ENCODE measurements at regions not wholly inside any gene's neighbourhood (a gene's known extent, or its start where the extent isn't known, plus 50 kb on each side); places are given as distances from the start of the nearest gene placed in this dataset.

DNA sequence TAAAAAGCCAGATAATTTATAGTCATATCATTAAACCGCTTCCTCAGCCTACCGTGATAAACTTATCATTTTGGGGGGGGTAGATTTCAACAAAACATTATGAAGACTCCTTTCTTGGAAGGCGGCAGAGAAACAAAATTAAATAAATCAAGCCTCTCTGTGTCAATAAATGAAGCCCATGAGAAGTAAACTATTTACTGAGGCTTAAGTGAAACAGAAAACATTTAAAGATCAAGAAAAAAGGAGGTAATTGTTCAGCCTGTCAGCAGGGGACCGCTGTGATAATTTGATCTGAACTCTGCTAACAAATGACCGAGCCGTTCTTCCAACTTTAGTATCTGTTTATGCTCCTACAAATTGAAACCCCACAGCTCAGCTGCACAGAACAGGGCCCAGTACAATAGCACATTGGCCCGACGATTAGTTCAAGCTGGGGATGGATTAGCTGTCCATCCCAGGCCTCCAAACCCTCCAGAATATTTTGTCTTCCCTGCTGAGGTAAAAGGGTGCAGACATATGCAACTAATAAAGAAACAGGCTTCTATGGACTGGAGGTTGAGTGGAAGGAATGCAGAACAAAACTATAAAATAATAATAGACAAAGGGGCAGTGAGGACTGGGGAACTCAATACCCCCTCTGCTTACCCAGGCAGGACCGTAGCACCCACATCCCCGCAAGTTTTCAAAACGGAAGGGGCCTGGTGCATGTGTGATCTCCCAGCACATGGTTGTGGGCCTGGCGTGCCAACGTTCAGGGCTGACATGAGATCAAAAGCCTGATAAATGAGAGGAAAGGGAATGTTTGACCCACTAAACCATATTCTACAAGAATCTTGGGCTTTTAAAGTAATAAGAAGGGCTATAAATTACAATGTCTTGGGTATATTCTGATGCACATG is 298.1 kb upstream of the IRX5 start:
- H3K36me3 ChIP-seq (ENCODE audit: control insufficient read depth in 2 of 3, insufficient read depth in 3 of 3, low read length in 3 of 3) = no peaks in the 10 kb centered on the region
- no peaks in the 10 kb centered on the region for H3K27me3 ChIP-seq (ENCODE audit: control insufficient read depth, insufficient read depth, low read length)
- no peaks in the 10 kb centered on the region for H3K4me1 ChIP-seq (ENCODE audit: control insufficient read depth in 2 of 3, insufficient read depth in 2 of 3, low read depth in 1 of 3, low read length in 3 of 3)
- intact Hi-C loops (cut with DNase I) = no loop called here
- TF ChIP-seq, protein P1, sequence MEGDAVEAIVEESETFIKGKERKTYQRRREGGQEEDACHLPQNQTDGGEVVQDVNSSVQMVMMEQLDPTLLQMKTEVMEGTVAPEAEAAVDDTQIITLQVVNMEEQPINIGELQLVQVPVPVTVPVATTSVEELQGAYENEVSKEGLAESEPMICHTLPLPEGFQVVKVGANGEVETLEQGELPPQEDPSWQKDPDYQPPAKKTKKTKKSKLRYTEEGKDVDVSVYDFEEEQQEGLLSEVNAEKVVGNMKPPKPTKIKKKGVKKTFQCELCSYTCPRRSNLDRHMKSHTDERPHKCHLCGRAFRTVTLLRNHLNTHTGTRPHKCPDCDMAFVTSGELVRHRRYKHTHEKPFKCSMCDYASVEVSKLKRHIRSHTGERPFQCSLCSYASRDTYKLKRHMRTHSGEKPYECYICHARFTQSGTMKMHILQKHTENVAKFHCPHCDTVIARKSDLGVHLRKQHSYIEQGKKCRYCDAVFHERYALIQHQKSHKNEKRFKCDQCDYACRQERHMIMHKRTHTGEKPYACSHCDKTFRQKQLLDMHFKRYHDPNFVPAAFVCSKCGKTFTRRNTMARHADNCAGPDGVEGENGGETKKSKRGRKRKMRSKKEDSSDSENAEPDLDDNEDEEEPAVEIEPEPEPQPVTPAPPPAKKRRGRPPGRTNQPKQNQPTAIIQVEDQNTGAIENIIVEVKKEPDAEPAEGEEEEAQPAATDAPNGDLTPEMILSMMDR (IDR thresholded peaks at IDR 0.05; ENCODE audit: borderline replicate concordance, extremely low read depth, insufficient read depth) = no peak
- no peak overlapping the region for H3K4me3 ChIP-seq (ENCODE audit: low read length in 3 of 3)
- no peak for FAIRE-seq
- H3K27ac ChIP-seq (ENCODE audit: low read depth in 2 of 2, low read length in 2 of 2) = no peak overlapping the region
- peak in 2 of 5 donors; percentile 28 to 44 for DNase-seq
- no peak overlapping the region for H3K9ac ChIP-seq (ENCODE audit: low read length in 3 of 3)
- H3K9me3 ChIP-seq (ENCODE audit: control insufficient read depth in 2 of 3, insufficient read depth in 1 of 3, low read length in 3 of 3) = no peaks in the 10 kb centered on the region

- Histone ChIP-seq H3K27ac (ENCODE audit: low read depth in 2 of 2, low read length in 2 of 2) (no peak overlapping the region), H3K4me1 (ENCODE audit: control insufficient read depth in 2 of 3, insufficient read depth in 2 of 3, low read depth in 1 of 3, low read length in 3 of 3) (no peaks in the 10 kb centered on the region), H3K36me3 (ENCODE audit: control insufficient read depth in 2 of 3, insufficient read depth in 3 of 3, low read length in 3 of 3) (no peaks in the 10 kb centered on the region), H3K9ac (ENCODE audit: low read length in 3 of 3) (no peak overlapping the region), H3K27me3 (ENCODE audit: control insufficient read depth, insufficient read depth, low read length) (no peaks in the 10 kb centered on the region), H3K4me3 (ENCODE audit: low read length in 3 of 3) (no peak overlapping the region), H3K9me3 (ENCODE audit: control insufficient read depth in 2 of 3, insufficient read depth in 1 of 3, low read length in 3 of 3) (no peaks in the 10 kb centered on the region)
- no peak for FAIRE-seq
- intact Hi-C loops (cut with DNase I) = no loop called here
- TF ChIP-seq, protein P1 (IDR thresholded peaks at IDR 0.05; ENCODE audit: borderline replicate concordance, extremely low read depth, insufficient read depth) = no peak
- DNase-seq = peak in 2 of 5 donors; percentile 56 to 72
Measured at GRCh38 chr16:54631782-54632181, 298.9 kb upstream of the IRX5 start.

GRCh38 chr16:54630284-54630967 is 300.2 kb upstream of the IRX5 start:
- no peak for FAIRE-seq
- no peaks in the 10 kb centered on the region for H3K9me3 ChIP-seq (ENCODE audit: control insufficient read depth in 2 of 3, insufficient read depth in 1 of 3, low read length in 3 of 3)
- TF ChIP-seq, protein P1 (IDR thresholded peaks at IDR 0.05; ENCODE audit: borderline replicate concordance, extremely low read depth, insufficient read depth) = no peak
- no peak overlapping the region for H3K9ac ChIP-seq (ENCODE audit: low read length in 3 of 3)
- no peak for DNase-seq
- intact Hi-C loops (cut with DNase I) = no loop called here
- no peaks in the 10 kb centered on the region for H3K4me1 ChIP-seq (ENCODE audit: control insufficient read depth in 2 of 3, insufficient read depth in 2 of 3, low read depth in 1 of 3, low read length in 3 of 3)
- H3K27ac ChIP-seq (ENCODE audit: low read depth in 2 of 2, low read length in 2 of 2) = no peak overlapping the region
- H3K36me3 ChIP-seq (ENCODE audit: control insufficient read depth in 2 of 3, insufficient read depth in 3 of 3, low read length in 3 of 3) = no peaks in the 10 kb centered on the region
- no peak overlapping the region for H3K4me3 ChIP-seq (ENCODE audit: low read length in 3 of 3)
- H3K27me3 ChIP-seq (ENCODE audit: control insufficient read depth, insufficient read depth, low read length) = no peaks in the 10 kb centered on the region
